GM12874 (cell line): ENCODE measurements at regions not wholly inside any gene's neighbourhood (a gene's known extent, or its start where the extent isn't known, plus 50 kb on each side); places are given as distances from the start of the nearest gene placed in this dataset.

Experiments used
- CTCF ChIP-seq: IDR thresholded peaks from 2 replicates; pipeline ENCODE4 v1.5.1; 2011; ENCODE audit warnings: low read depth, mild to moderate bottlenecking, control low read depth, low read length, moderate library complexity; ENCODE audit not compliant: insufficient read depth

- TF ChIP-seq CTCF, result no peak
These were observed 497.1 kb upstream of the CDH11 start for GRCh38 chr16:65618931-65619330.

GRCh38 chr16:65618333-65618732 lies 496.5 kb upstream of the CDH11 start:
- TF ChIP-seq CTCF, result no peak

DNA sequence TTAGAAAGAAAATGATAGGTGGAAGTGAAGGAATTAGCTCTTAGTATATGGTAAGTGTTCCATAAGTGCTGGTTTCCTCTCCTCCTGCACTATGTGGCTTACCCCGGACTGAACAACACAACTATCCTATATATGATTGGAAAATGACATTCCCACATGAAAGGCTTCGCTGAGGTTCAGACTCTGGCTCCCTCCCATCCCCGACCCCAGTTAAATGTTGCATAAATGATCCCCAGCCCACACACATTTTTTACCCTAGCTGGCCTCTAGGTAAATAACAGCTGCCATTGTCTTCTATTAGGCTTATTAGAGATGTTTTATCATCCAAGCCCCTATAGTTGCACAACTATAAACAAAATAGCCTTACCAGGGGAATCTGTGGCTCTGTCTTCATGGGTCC lies 495.6 kb upstream of the CDH11 start:
- TF ChIP-seq CTCF, result no peak

DNA sequence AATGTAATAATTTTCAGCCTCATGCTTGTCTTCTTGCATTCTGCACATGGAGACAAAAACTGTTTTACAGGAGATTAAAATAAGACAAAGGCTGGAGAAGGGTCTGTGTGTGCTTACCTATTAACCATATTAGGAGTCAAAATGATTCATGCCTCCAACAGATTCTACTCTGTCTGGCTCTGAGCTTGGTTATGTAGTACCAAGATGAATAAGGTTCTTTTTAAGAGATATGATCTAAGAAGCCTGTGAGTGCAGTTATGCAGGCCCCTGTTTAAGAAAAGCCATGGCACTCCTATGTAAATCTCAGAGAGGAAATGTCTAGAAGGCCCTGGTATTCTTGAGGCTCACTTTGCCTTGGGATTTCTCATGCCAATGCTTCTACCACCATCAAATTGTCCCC lies 486.6 kb upstream of the CDH11 start:
- TF ChIP-seq CTCF, result no peak

GRCh38 chr16:65604771-65605170 lies 482.9 kb upstream of the CDH11 start:
- no peak for TF ChIP-seq CTCF

DNA sequence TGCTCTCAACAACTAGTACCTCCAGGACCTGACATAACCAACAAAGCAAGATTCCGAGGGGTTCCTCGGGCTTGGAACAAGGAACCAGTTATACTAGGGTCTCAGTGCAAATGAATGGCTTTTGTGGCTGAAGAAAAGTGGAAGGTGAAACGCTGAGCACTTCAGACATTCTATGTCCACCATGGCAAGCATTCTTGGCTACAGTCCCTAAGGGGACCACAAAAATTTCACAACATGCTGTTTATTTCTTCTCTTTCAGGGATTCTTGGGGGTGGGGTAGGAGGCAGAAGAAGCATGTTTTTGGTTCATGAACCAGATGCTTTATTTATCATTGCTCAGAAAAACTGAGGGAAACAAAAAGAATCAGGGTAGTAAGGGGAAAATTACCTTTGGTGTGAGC lies 479.9 kb upstream of the CDH11 start:
- no peak for TF ChIP-seq CTCF

- TF ChIP-seq CTCF, result no peak
These were observed 478.8 kb upstream of the CDH11 start for GRCh38 chr16:65600629-65601028.

GRCh38 chr16:65600046-65600445 lies 478.2 kb upstream of the CDH11 start:
- TF ChIP-seq CTCF, result no peak
